HG02884 (cell line): ENCODE measurements at regions not wholly inside any gene's neighbourhood (a gene's known extent, or its start where the extent isn't known, plus 50 kb on each side); places are given as distances from the start of the nearest gene placed in this dataset.

Experiments
- ATAC-seq: cut with Tn5 transposase; IDR thresholded peaks from one replicate; pipeline ENCODE4 v1.9.1; 2021; ENCODE audit warnings: mild to moderate bottlenecking, moderate library complexity; ENCODE audit not compliant: unreplicated experiment

DNA sequence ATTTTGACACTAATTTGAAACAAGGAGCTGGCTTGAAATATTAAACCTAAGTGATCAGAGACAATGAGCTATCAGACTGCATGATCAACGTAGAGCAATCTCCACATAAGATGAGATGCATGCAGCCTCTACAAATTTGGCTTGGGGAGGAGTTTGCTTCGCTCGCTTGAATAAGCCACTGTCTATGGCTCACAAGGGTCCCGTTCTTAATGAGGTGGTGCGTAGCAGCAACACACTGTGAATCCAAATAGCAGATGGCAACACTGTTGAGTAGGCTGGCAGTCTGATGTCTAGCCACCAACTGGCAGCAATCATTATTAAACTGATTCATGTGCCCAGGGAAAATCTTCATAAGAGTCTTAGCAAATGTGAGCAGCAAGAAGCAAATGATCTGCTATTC is 125.4 kb upstream of the CCDC54 start:
- no peak for ATAC-seq

DNA sequence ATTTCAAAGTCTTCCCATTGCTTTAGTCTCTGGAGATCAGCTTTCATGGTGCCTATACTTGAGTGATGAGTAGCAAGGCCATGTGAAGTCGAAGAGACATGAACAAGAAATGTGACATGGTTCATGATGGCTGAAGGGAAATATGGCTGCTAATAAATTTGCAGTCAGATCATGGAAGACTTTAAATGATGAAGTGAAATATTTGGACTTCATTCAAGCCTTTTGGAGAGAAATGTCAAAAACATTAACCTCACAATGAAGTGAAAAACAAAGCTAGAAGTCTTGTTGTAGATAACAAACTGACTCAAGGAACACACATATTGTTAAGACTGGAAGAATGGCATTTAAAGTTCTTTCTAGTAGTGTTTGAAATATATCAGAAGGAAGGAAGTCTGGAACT is 120.3 kb upstream of the CCDC54 start:
- no peak for ATAC-seq

DNA sequence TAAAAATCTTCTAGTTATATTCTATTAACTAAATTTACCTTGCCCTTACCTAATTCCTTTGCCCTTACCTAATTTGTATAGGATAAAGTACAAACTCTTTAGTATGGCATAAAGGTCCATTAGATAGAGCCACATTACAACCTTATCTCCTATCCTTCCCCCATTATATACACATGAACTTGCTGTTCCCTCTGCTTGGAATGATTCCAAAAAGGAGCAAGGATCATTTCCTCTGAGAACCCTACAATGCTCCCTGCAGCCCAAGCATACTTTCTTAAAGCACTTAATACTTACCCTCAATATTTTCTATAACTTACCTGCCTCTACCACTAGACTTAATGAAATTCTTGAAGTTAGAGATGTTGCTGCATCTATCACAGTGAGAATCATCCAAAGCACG is 118.9 kb upstream of the CCDC54 start:
- ATAC-seq, result no peak

- no peak for ATAC-seq
Measured at GRCh38 chr3:107260207-107260606, 117.0 kb upstream of the CCDC54 start.

- ATAC-seq, result no peak
Measured at GRCh38 chr3:107263269-107264021, 113.8 kb upstream of the CCDC54 start.

DNA sequence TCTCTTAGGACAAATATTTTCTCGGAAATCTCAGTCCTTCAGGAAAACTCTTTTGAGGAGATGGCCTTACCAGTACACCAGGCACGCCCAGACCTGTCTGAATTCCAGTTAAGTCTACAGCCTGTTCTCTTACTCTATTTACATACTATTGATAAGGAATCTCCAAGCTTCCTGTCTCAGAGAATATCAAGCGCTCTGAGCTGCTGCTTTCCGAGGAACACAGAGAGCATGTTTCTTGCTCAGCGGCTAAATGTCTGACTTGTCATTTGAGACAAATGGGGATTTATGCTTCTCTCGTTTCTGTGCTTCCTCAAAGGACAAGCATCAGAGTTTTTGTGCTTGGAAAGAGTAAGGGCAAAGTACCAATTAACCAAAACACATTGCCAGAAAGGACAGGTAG is 112.4 kb upstream of the CCDC54 start:
- no peak for ATAC-seq

GRCh38 chr3:107265526-107265925 is 111.7 kb upstream of the CCDC54 start:
- no peak for ATAC-seq

DNA sequence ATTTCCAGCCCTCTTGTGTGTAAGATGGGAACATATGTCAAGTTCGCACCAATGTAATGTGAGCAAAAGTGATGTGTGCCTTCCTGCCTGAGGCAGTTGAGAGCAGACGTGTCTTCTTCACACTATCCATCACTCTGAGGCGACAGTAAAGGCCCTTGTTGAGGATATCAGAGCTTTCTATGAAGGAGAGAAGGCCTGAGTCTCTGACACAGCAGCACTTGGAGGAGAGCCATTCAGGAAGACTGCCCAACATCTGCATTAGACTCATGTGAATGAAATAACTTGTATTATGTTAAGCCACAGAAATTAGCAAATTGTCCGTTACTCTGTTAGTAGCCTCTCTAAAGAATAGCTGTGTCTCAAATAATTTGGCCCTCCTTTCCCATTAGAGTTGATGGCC is 108.8 kb upstream of the CCDC54 start:
- ATAC-seq, result no peak

- no peak for ATAC-seq
Measured at GRCh38 chr3:107269136-107269535, 108.1 kb upstream of the CCDC54 start.

- ATAC-seq, result peak; percentile 51
Measured at GRCh38 chr3:107271787-107272387, 105.4 kb upstream of the CCDC54 start.

DNA sequence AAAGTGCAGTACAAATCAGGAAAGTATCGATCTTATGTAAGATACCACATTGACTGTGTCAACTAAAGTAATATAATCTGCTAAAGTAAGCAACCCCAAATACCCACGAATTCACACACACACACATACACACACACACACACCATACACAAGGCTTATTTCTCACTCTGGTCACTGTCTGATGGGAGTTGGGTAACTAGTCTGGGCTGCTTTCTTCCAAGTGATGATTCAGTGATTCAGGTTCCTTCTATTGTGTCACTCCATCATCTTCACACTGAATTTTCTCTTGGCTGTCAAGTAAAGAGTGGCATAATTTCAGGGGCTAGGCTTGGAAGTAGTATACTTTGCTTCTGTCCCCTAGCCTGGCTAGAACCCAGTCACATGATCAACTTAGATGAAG is 104.8 kb upstream of the CCDC54 start:
- ATAC-seq, result no peak

GRCh38 chr3:107272885-107273284 is 104.4 kb upstream of the CCDC54 start:
- no peak for ATAC-seq

DNA sequence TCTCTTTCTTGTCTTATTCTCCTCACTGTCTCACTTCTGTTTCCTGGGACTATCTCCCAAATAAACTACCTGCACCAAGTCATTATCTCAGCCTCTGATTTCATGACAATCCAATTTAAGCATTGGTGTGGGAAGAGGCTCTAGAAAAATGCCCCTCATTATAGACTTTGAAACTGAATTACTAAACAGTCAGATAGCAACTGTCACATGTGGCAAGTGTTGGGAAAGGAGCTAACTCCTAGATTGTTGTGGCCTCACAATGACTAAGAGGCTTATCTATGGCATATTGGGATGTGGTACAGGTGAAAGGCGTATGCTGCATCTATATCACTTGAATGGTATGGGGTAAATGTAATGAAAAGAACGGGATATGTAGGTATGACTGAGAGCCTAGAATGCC is 103.5 kb upstream of the CCDC54 start:
- no peak for ATAC-seq

DNA sequence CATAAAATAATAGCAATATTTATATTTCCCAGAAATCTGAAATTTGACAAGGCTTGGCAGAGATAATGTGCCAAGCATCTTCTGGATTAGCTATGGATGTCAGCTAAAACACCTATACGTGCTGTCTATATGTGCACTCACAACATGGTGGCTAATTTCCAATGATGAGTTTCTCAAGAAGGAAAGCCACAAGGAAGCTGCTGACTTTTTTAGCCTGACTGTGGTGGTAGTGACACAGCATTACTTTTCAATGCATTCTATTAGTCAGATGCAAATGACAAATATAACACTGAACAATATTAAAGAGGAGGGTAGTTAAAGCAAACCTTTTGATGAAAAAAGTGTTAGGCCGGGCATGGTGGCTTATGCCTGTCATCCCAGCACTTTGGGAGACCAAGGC is 101.7 kb upstream of the CCDC54 start:
- no peak for ATAC-seq

DNA sequence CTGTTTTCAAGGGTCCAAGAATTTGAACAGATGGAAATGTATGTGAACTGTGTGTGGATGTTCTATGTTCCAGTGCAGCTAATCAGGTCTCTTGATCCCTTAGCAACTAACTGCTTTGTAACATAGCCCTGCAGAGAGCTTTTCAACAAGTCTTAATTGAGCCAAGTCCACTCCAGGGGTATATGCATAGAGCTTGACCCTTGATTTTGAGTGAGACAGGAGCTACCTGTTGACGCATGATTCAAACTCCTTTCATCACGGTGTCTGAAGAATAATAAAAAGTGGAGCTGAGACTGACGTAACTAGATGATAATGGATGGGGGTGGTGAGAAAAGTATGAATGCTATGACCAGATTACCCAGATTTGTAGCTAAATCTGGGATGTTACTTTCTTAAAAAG is 93.3 kb upstream of the CCDC54 start:
- ATAC-seq, result no peak

- no peak for ATAC-seq
Measured at GRCh38 chr3:107284612-107285011, 92.6 kb upstream of the CCDC54 start.

DNA sequence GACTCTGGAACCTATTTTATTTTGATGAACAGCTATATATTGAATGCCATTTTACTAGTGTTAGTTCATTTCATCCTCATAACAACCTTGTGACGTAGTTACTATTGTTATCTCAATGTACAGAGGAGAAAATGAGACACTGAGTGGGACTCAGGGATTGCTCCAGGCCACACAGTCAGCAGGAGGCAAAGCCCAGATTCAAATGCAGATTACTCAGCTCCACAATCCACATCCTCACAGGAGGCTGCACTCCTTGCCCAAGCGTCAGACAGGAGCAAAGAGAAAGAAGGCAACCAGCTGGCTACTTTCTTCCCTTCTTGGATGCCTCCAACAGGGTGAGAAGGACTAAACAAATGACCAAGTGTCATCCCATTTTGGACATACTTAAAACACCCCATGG is 92.0 kb upstream of the CCDC54 start:
- no peak for ATAC-seq

DNA sequence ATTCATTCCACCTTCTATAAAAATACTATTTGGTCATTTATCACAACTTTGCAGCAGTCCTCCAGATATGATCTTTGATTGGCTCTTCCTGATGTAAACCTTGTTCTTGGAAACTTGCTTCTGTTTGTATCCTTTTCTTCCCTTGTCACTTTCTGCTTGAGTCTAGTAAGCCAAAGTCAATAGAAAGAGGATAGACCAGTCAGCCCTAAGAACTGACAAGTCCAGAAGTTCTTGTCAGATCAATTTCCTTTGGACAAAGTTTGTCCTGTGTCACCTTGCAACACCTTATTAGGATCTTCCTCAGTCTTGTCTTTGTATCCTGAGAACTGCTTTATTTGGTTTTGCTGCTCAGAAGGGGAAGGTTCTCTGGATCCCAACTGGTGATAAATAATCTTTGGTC is 87.9 kb upstream of the CCDC54 start:
- ATAC-seq, result no peak

- no peak for ATAC-seq
Measured at GRCh38 chr3:107294117-107294516, 83.1 kb upstream of the CCDC54 start.

GRCh38 chr3:107297597-107297996 is 79.6 kb upstream of the CCDC54 start:
- ATAC-seq, result no peak

- no peak for ATAC-seq
Measured at GRCh38 chr3:107307205-107307604, 70.0 kb upstream of the CCDC54 start.

- no peak for ATAC-seq
Measured at GRCh38 chr3:107308716-107309115, 68.5 kb upstream of the CCDC54 start.

DNA sequence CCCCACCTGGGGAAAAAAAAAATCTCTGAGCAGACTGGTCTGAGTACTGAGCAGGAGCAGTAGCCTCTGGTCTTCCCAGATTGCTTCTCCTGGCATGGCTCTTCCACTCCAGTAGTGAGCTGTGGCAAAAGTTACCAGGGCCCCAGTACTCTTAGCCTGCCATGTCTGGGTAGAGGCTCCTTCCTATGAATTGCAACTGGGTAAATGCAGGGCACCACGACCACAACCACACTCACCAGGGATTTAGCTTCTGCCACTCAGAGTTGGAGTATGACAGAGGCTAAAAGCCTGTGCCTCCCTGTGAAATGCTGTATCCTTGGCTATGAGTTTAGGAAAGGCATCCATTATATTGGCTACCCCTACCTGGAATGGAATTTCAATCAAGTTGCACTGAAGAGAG is 67.9 kb upstream of the CCDC54 start:
- no peak for ATAC-seq
